ENCODE measurements at regions not wholly inside any gene's neighbourhood (a gene's known extent, or its start where the extent isn't known, plus 50 kb on each side); places are given as distances from the start of the nearest gene placed in this dataset.

- no peaks in the 10 kb centered on the region for H3K4me1 ChIP-seq (ENCODE audit: control insufficient read depth in 1 of 2, insufficient read depth in 2 of 2, low read length in 2 of 2)
- H3K14ac ChIP-seq (ENCODE audit: low read length) = no peak overlapping the region
- no peak overlapping the region for H4K8ac ChIP-seq (ENCODE audit: low read depth, low read length)
- H3K4ac ChIP-seq (ENCODE audit: low read depth, low read length) = no peak overlapping the region
- no peaks in the 10 kb centered on the region for H3K79me1 ChIP-seq (ENCODE audit: low read length)
- H4K91ac ChIP-seq (ENCODE audit: low read depth, low read length) = no peak overlapping the region
- H3K4me2 ChIP-seq (ENCODE audit: low read length) = no peak overlapping the region
- no peaks in the 10 kb centered on the region for H3K27me3 ChIP-seq (ENCODE audit: insufficient read depth, low read length)
- no peak overlapping the region for H3K27ac ChIP-seq (ENCODE audit: low read depth, low read length)
- no peak overlapping the region for H3K23ac ChIP-seq (ENCODE audit: low read length)
- no peak overlapping the region for H3K9ac ChIP-seq (ENCODE audit: low read length)
- H3K4me3 ChIP-seq (ENCODE audit: low read depth, low read length) = no peak overlapping the region
- no peak overlapping the region for H4K12ac ChIP-seq (ENCODE audit: low read depth, low read length)
- no peak overlapping the region for H3K18ac ChIP-seq (ENCODE audit: low read length)
- no peak overlapping the region for H2AFZ ChIP-seq (ENCODE audit: insufficient read depth, low read length, poor library complexity)
- no peak overlapping the region for H2BK12ac ChIP-seq (ENCODE audit: low read length)
- no peaks in the 10 kb centered on the region for H3K9me3 ChIP-seq (ENCODE audit: insufficient read depth, low read depth, low read length)
- H3K79me2 ChIP-seq (ENCODE audit: control insufficient read depth, insufficient read depth, low read length, poor library complexity) = no peaks in the 10 kb centered on the region
- H2AK5ac ChIP-seq (ENCODE audit: low read length) = no peak overlapping the region
- no peaks in the 10 kb centered on the region for H3K36me3 ChIP-seq (ENCODE audit: control insufficient read depth in 1 of 2, insufficient read depth in 2 of 2, low read length in 2 of 2)
- no peak for DNase-seq
- H2BK120ac ChIP-seq (ENCODE audit: insufficient read depth, low read length, poor library complexity) = no peak overlapping the region
- no peak overlapping the region for H2BK5ac ChIP-seq (ENCODE audit: low read depth, low read length, poor library complexity)
- no CpG with 5 or more reads among the region's 3 CpGs for WGBS (ENCODE audit: extremely low coverage, insufficient coverage, insufficient read length)
Observed at GRCh38 chr1:193697776-193698175, 511.4 kb upstream of the B3GALT2 start.

GRCh38 chr1:193697115-193697762 is 510.8 kb upstream of the B3GALT2 start:
- no peak overlapping the region for H3K4ac ChIP-seq (ENCODE audit: low read depth, low read length)
- H4K8ac ChIP-seq (ENCODE audit: low read depth, low read length) = no peak overlapping the region
- H2BK5ac ChIP-seq (ENCODE audit: low read depth, low read length, poor library complexity) = no peak overlapping the region
- no peak overlapping the region for H4K91ac ChIP-seq (ENCODE audit: low read depth, low read length)
- no peak overlapping the region for H4K12ac ChIP-seq (ENCODE audit: low read depth, low read length)
- H3K36me3 ChIP-seq (ENCODE audit: control insufficient read depth in 1 of 2, insufficient read depth in 2 of 2, low read length in 2 of 2) = no peaks in the 10 kb centered on the region
- no peaks in the 10 kb centered on the region for H3K9me3 ChIP-seq (ENCODE audit: insufficient read depth, low read depth, low read length)
- H3K14ac ChIP-seq (ENCODE audit: low read length) = no peak overlapping the region
- WGBS (ENCODE audit: extremely low coverage, insufficient coverage, insufficient read length) = no CpG with 5 or more reads among the region's 2 CpGs
- H3K18ac ChIP-seq (ENCODE audit: low read length) = no peak overlapping the region
- H2BK12ac ChIP-seq (ENCODE audit: low read length) = no peak overlapping the region
- H3K4me1 ChIP-seq (ENCODE audit: control insufficient read depth in 1 of 2, insufficient read depth in 2 of 2, low read length in 2 of 2) = no peaks in the 10 kb centered on the region
- H3K9ac ChIP-seq (ENCODE audit: low read length) = no peak overlapping the region
- H3K23ac ChIP-seq (ENCODE audit: low read length) = no peak overlapping the region
- no peaks in the 10 kb centered on the region for H3K79me1 ChIP-seq (ENCODE audit: low read length)
- DNase-seq = no peak
- H3K4me3 ChIP-seq (ENCODE audit: low read depth, low read length) = no peak overlapping the region
- H2BK120ac ChIP-seq (ENCODE audit: insufficient read depth, low read length, poor library complexity) = no peak overlapping the region
- H3K79me2 ChIP-seq (ENCODE audit: control insufficient read depth, insufficient read depth, low read length, poor library complexity) = no peaks in the 10 kb centered on the region
- no peak overlapping the region for H3K4me2 ChIP-seq (ENCODE audit: low read length)
- H2AFZ ChIP-seq (ENCODE audit: insufficient read depth, low read length, poor library complexity) = no peak overlapping the region
- H3K27ac ChIP-seq (ENCODE audit: low read depth, low read length) = no peak overlapping the region
- no peaks in the 10 kb centered on the region for H3K27me3 ChIP-seq (ENCODE audit: insufficient read depth, low read length)
- no peak overlapping the region for H2AK5ac ChIP-seq (ENCODE audit: low read length)

- Histone ChIP-seq H3K23ac (ENCODE audit: low read length) (no peak overlapping the region), H3K4me2 (ENCODE audit: low read length) (no peak overlapping the region), H3K9me3 (ENCODE audit: insufficient read depth, low read depth, low read length) (no peaks in the 10 kb centered on the region), H2AFZ (ENCODE audit: insufficient read depth, low read length, poor library complexity) (no peak overlapping the region), H3K27ac (ENCODE audit: low read depth, low read length) (no peak overlapping the region), H4K8ac (ENCODE audit: low read depth, low read length) (no peak overlapping the region), H3K79me2 (ENCODE audit: control insufficient read depth, insufficient read depth, low read length, poor library complexity) (no peaks in the 10 kb centered on the region), H3K4me1 (ENCODE audit: control insufficient read depth in 1 of 2, insufficient read depth in 2 of 2, low read length in 2 of 2) (no peaks in the 10 kb centered on the region), H4K91ac (ENCODE audit: low read depth, low read length) (no peak overlapping the region), H3K4ac (ENCODE audit: low read depth, low read length) (no peak overlapping the region), H3K27me3 (ENCODE audit: insufficient read depth, low read length) (no peaks in the 10 kb centered on the region), H3K18ac (ENCODE audit: low read length) (no peak overlapping the region), H2BK12ac (ENCODE audit: low read length) (no peak overlapping the region), H2AK5ac (ENCODE audit: low read length) (no peak overlapping the region), H3K79me1 (ENCODE audit: low read length) (no peaks in the 10 kb centered on the region), H4K12ac (ENCODE audit: low read depth, low read length) (no peak overlapping the region), H2BK5ac (ENCODE audit: low read depth, low read length, poor library complexity) (no peak overlapping the region), H3K4me3 (ENCODE audit: low read depth, low read length) (no peak overlapping the region), H3K14ac (ENCODE audit: low read length) (no peak overlapping the region), H2BK120ac (ENCODE audit: insufficient read depth, low read length, poor library complexity) (no peak overlapping the region), H3K36me3 (ENCODE audit: control insufficient read depth in 1 of 2, insufficient read depth in 2 of 2, low read length in 2 of 2) (no peaks in the 10 kb centered on the region), H3K9ac (ENCODE audit: low read length) (no peak overlapping the region)
- no CpG with 5 or more reads among the region's 1 CpG for WGBS (ENCODE audit: extremely low coverage, insufficient coverage, insufficient read length)
- no peak for DNase-seq
Observed at GRCh38 chr1:193694741-193695140, 508.3 kb upstream of the B3GALT2 start.

GRCh38 chr1:193685986-193686385 is 499.6 kb upstream of the B3GALT2 start:
- H3K79me1 ChIP-seq (ENCODE audit: low read length) = no peaks in the 10 kb centered on the region
- H2BK120ac ChIP-seq (ENCODE audit: insufficient read depth, low read length, poor library complexity) = no peak overlapping the region
- H3K4ac ChIP-seq (ENCODE audit: low read depth, low read length) = no peak overlapping the region
- H2BK12ac ChIP-seq (ENCODE audit: low read length) = no peak overlapping the region
- H3K18ac ChIP-seq (ENCODE audit: low read length) = no peak overlapping the region
- H3K4me2 ChIP-seq (ENCODE audit: low read length) = no peak overlapping the region
- no peak overlapping the region for H4K12ac ChIP-seq (ENCODE audit: low read depth, low read length)
- H2AFZ ChIP-seq (ENCODE audit: insufficient read depth, low read length, poor library complexity) = no peak overlapping the region
- DNase-seq = no peak
- no peaks in the 10 kb centered on the region for H3K79me2 ChIP-seq (ENCODE audit: control insufficient read depth, insufficient read depth, low read length, poor library complexity)
- no peak overlapping the region for H4K8ac ChIP-seq (ENCODE audit: low read depth, low read length)
- H3K23ac ChIP-seq (ENCODE audit: low read length) = no peak overlapping the region
- H3K4me3 ChIP-seq (ENCODE audit: low read depth, low read length) = no peak overlapping the region
- H3K27me3 ChIP-seq (ENCODE audit: insufficient read depth, low read length) = no peaks in the 10 kb centered on the region
- H3K4me1 ChIP-seq (ENCODE audit: control insufficient read depth in 1 of 2, insufficient read depth in 2 of 2, low read length in 2 of 2) = no peaks in the 10 kb centered on the region
- H3K27ac ChIP-seq (ENCODE audit: low read depth, low read length) = no peak overlapping the region
- H3K14ac ChIP-seq (ENCODE audit: low read length) = no peak overlapping the region
- no peak overlapping the region for H2AK5ac ChIP-seq (ENCODE audit: low read length)
- no peak overlapping the region for H4K91ac ChIP-seq (ENCODE audit: low read depth, low read length)
- no peaks in the 10 kb centered on the region for H3K9me3 ChIP-seq (ENCODE audit: insufficient read depth, low read depth, low read length)
- H3K36me3 ChIP-seq (ENCODE audit: control insufficient read depth in 1 of 2, insufficient read depth in 2 of 2, low read length in 2 of 2) = no peaks in the 10 kb centered on the region
- no peak overlapping the region for H2BK5ac ChIP-seq (ENCODE audit: low read depth, low read length, poor library complexity)
- WGBS (ENCODE audit: extremely low coverage, insufficient coverage, insufficient read length) = no CpG with 5 or more reads among the region's 2 CpGs
- no peak overlapping the region for H3K9ac ChIP-seq (ENCODE audit: low read length)
